ENCODE measurements at regions not wholly inside any gene's neighbourhood (a gene's known extent, or its start where the extent isn't known, plus 50 kb on each side); places are given as distances from the start of the nearest gene placed in this dataset.

DNA sequence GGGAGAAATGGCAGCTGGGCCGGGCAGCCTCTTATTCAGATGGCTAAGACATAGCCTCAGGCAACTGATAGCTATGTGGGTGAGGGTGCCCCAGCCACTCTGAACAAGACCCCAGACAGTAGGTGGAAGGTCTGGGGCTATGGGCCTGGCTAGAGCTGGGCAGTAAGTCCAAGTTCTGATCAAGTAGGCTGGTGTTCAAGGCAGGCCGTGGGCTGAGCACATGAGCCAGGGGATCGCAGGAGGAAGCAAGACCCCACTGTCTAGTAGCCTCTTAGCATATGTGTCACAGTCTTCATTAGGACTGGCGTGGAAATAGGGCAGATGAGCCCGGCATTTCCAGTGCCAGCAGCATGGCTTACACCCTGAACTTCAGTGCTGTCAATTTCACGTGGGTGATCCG lies 192.1 kb downstream of the ADAMTS15 start:
- no peak for TF ChIP-seq BHLHE40 (IDR thresholded peaks at IDR 0.05; ENCODE audit: borderline replicate concordance)
- TF ChIP-seq ARNT (IDR thresholded peaks at IDR 0.05): no peak
- no peak for TF ChIP-seq L3MBTL2 (conservative IDR thresholded peaks at IDR 0.05)
- TF ChIP-seq SP1 (IDR thresholded peaks at IDR 0.05): no peak
- TF ChIP-seq, protein P1, sequence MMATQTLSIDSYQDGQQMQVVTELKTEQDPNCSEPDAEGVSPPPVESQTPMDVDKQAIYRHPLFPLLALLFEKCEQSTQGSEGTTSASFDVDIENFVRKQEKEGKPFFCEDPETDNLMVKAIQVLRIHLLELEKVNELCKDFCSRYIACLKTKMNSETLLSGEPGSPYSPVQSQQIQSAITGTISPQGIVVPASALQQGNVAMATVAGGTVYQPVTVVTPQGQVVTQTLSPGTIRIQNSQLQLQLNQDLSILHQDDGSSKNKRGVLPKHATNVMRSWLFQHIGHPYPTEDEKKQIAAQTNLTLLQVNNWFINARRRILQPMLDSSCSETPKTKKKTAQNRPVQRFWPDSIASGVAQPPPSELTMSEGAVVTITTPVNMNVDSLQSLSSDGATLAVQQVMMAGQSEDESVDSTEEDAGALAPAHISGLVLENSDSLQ (IDR thresholded peaks at IDR 0.05): no peak
- TF ChIP-seq CTBP1 (IDR thresholded peaks at IDR 0.05; ENCODE audit: borderline replicate concordance): no peak
- TF ChIP-seq LEF1 (IDR thresholded peaks at IDR 0.05; ENCODE audit: borderline replicate concordance): no peak
- TF ChIP-seq FOXM1 (IDR thresholded peaks at IDR 0.05; ENCODE audit: borderline replicate concordance): no peak
- no peak for TF ChIP-seq ZNF384 (IDR thresholded peaks at IDR 0.05)
- no peak for TF ChIP-seq HDGF (IDR thresholded peaks at IDR 0.05; ENCODE audit: borderline replicate concordance)
- TF ChIP-seq FOXK2 (IDR thresholded peaks at IDR 0.05): no peak
- TF ChIP-seq ELF4 (IDR thresholded peaks at IDR 0.05): no peak
- ChIA-PET POLR2A (no interaction called here), CTCF (no interaction called here)
- DNase-seq (ENCODE audit: extremely low spot score): no peak

DNA sequence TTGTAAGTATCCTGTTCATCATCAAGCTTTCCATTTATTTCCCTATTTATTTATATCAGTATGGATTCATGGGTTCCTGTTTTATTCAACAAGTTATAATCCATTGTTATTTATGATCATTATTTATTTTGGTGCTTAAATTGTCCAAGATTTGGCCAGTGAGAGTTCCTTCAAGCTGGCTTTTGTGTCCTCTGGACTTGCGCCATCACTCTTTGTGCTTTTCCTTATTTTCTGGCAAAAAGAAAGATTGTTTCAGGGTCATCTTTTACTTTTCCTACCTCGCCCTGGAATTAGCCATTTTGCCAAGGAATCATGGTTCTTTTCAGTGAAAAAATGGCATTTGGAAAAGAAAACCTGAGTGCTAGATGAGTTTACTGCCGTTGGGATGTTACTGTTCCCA lies 193.4 kb downstream of the ADAMTS15 start:
- ChIA-PET POLR2A (no interaction called here), CTCF (no interaction called here)
- no peak for TF ChIP-seq LEF1 (IDR thresholded peaks at IDR 0.05; ENCODE audit: borderline replicate concordance)
- TF ChIP-seq ZNF384 (IDR thresholded peaks at IDR 0.05): no peak
- TF ChIP-seq ARNT (IDR thresholded peaks at IDR 0.05): no peak
- DNase-seq (ENCODE audit: extremely low spot score): no peak

DNA sequence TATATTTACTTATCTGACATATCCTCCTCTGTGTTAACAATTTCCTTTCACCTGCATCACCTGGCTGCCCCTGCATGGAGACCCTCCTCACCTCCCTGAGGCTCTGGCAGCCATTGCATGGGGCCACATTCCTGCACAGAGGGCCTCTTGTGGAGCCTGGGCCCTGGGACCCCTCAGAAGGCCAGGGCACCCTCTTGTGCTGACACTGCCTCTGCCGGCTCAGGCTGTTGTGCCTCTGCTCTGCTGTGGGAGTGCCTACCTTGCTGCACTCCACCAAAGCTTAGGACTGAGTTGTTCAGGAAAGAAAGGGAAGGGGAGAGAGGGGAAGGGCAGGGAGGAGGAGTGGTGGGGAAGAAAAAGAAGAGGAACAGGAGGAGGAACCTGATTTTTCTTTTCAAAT lies 194.5 kb downstream of the ADAMTS15 start:
- TF ChIP-seq ARNT (IDR thresholded peaks at IDR 0.05): no peak
- no peak for TF ChIP-seq FOXK2 (IDR thresholded peaks at IDR 0.05)
- TF ChIP-seq FOXA1 (IDR thresholded peaks at IDR 0.05): no peak
- TF ChIP-seq CTBP1 (IDR thresholded peaks at IDR 0.05; ENCODE audit: borderline replicate concordance): no peak
- no peak for TF ChIP-seq BHLHE40 (IDR thresholded peaks at IDR 0.05; ENCODE audit: borderline replicate concordance)
- TF ChIP-seq, protein P1 (IDR thresholded peaks at IDR 0.05): no peak
- no peak for TF ChIP-seq ZNF384 (IDR thresholded peaks at IDR 0.05)
- no peak for TF ChIP-seq SP1 (IDR thresholded peaks at IDR 0.05)
- no peak for TF ChIP-seq TARDBP (IDR thresholded peaks at IDR 0.05)
- TF ChIP-seq NFRKB (IDR thresholded peaks at IDR 0.05): no peak
- no peak for TF ChIP-seq FOXM1 (IDR thresholded peaks at IDR 0.05; ENCODE audit: borderline replicate concordance)
- no peak for TF ChIP-seq ELF4 (IDR thresholded peaks at IDR 0.05)
- no peak for TF ChIP-seq L3MBTL2 (conservative IDR thresholded peaks at IDR 0.05)
- TF ChIP-seq LEF1 (IDR thresholded peaks at IDR 0.05; ENCODE audit: borderline replicate concordance): no peak
- TF ChIP-seq HDGF (IDR thresholded peaks at IDR 0.05; ENCODE audit: borderline replicate concordance): no peak
- DNase-seq (ENCODE audit: extremely low spot score): no peak
- ChIA-PET POLR2A (no interaction called here), CTCF (no interaction called here)

DNA sequence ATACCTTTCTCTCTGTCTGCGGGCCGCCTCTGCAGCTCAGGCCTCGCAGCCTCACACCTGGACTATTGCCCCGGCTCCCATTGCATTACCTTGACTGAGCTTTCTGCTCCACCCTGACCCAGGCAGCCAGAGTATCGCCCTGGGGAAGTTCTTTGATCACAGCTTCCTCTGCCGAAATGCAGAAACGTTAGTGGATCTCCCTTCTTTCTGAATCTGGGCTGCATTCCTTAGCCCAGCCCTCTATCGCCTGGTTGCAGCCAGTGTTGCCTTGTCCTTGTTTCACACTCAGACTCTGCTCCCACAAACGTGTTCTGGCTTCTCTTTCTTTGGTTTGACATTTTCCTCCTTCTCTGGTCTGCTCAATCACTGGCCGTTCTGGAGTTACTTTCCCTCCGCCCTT lies 195.7 kb downstream of the ADAMTS15 start:
- TF ChIP-seq FOXM1 (IDR thresholded peaks at IDR 0.05; ENCODE audit: borderline replicate concordance) (no peak), BHLHE40 (IDR thresholded peaks at IDR 0.05; ENCODE audit: borderline replicate concordance) (no peak), NFRKB (IDR thresholded peaks at IDR 0.05) (no peak), HDGF (IDR thresholded peaks at IDR 0.05; ENCODE audit: borderline replicate concordance) (no peak), ARNT (IDR thresholded peaks at IDR 0.05) (no peak), L3MBTL2 (conservative IDR thresholded peaks at IDR 0.05) (no peak), FOXA1 (IDR thresholded peaks at IDR 0.05) (no peak)
- TF ChIP-seq, protein P1 (IDR thresholded peaks at IDR 0.05): no peak
- ChIA-PET CTCF (no interaction called here), POLR2A (no interaction called here)
- no peak for DNase-seq (ENCODE audit: extremely low spot score)

GRCh38 chr11:130645164-130645842 lies 196.9 kb downstream of the ADAMTS15 start:
- DNase-seq (ENCODE audit: extremely low spot score): no peak
- TF ChIP-seq ZNF384 (IDR thresholded peaks at IDR 0.05): no peak
- TF ChIP-seq ELF4 (IDR thresholded peaks at IDR 0.05): no peak
- TF ChIP-seq L3MBTL2 (conservative IDR thresholded peaks at IDR 0.05): no peak
- TF ChIP-seq LEF1 (IDR thresholded peaks at IDR 0.05; ENCODE audit: borderline replicate concordance): no peak
- TF ChIP-seq SP1 (IDR thresholded peaks at IDR 0.05): no peak
- no peak for TF ChIP-seq HDGF (IDR thresholded peaks at IDR 0.05; ENCODE audit: borderline replicate concordance)
- TF ChIP-seq CTBP1 (IDR thresholded peaks at IDR 0.05; ENCODE audit: borderline replicate concordance): no peak
- TF ChIP-seq FOXK2 (IDR thresholded peaks at IDR 0.05): no peak
- no peak for TF ChIP-seq FOXA1 (IDR thresholded peaks at IDR 0.05)
- no peak for TF ChIP-seq NFRKB (IDR thresholded peaks at IDR 0.05)
- TF ChIP-seq FOXM1 (IDR thresholded peaks at IDR 0.05; ENCODE audit: borderline replicate concordance): no peak
- TF ChIP-seq BHLHE40 (IDR thresholded peaks at IDR 0.05; ENCODE audit: borderline replicate concordance): no peak
- TF ChIP-seq TARDBP (IDR thresholded peaks at IDR 0.05): no peak
- TF ChIP-seq, protein P1 (IDR thresholded peaks at IDR 0.05): no peak
- TF ChIP-seq SUZ12 (IDR thresholded peaks at IDR 0.05): no peak
- no peak for TF ChIP-seq ARNT (IDR thresholded peaks at IDR 0.05)
- POLR2A ChIA-PET: no interaction called here
- CTCF ChIA-PET: no interaction called here

- no peak for TF ChIP-seq ARNT (IDR thresholded peaks at IDR 0.05)
- no peak for TF ChIP-seq FOXM1 (IDR thresholded peaks at IDR 0.05; ENCODE audit: borderline replicate concordance)
- TF ChIP-seq FOXA1 (IDR thresholded peaks at IDR 0.05): no peak
- TF ChIP-seq TARDBP (IDR thresholded peaks at IDR 0.05): no peak
- TF ChIP-seq NFRKB (IDR thresholded peaks at IDR 0.05): no peak
- no peak for TF ChIP-seq HDGF (IDR thresholded peaks at IDR 0.05; ENCODE audit: borderline replicate concordance)
- TF ChIP-seq ELF4 (IDR thresholded peaks at IDR 0.05): no peak
- TF ChIP-seq L3MBTL2 (conservative IDR thresholded peaks at IDR 0.05): no peak
- no peak for TF ChIP-seq BHLHE40 (IDR thresholded peaks at IDR 0.05; ENCODE audit: borderline replicate concordance)
- no peak for TF ChIP-seq CTBP1 (IDR thresholded peaks at IDR 0.05; ENCODE audit: borderline replicate concordance)
- no peak for TF ChIP-seq LEF1 (IDR thresholded peaks at IDR 0.05; ENCODE audit: borderline replicate concordance)
- no peak for TF ChIP-seq ZNF384 (IDR thresholded peaks at IDR 0.05)
- no peak for DNase-seq (ENCODE audit: extremely low spot score)
- ChIA-PET POLR2A (no interaction called here), CTCF (interaction anchor here (0.7 kb wide), 1 partner anchor 79 kb away, joined by 4 read pairs; no protein-coding TSS in a partner anchor)
These were observed 197.4 kb downstream of the ADAMTS15 start for GRCh38 chr11:130645843-130646197.

All from HEK293T (cell line).